Activated naive CD4-positive, alpha-beta T cell (primary cell): ENCODE measurements at regions not wholly inside any gene's neighbourhood (a gene's known extent, or its start where the extent isn't known, plus 50 kb on each side); places are given as distances from the start of the nearest gene placed in this dataset.

ENCODE experiments used
- DNase-seq, 4 experiments: peaks; one replicate each; lab custom pipeline; 2025; lab: John Stamatoyannopoulos, UW

- no peak for DNase-seq
These were observed 328.7 kb downstream of the SMAD2 start for GRCh38 chr18:47601581-47602272.

- DNase-seq, result no peak
These were observed 334.5 kb downstream of the SMAD2 start for GRCh38 chr18:47595831-47596501.

- no peak for DNase-seq
These were observed 335.8 kb downstream of the SMAD2 start for GRCh38 chr18:47594621-47595086.

- no peak for DNase-seq
These were observed 336.6 kb downstream of the SMAD2 start for GRCh38 chr18:47593744-47594472.

GRCh38 chr18:47591429-47591828 is 339.0 kb downstream of the SMAD2 start:
- DNase-seq, result no peak

- DNase-seq, result no peak
These were observed 336.1 kb upstream of the SKOR2 start for GRCh38 chr18:47587587-47587986.

GRCh38 chr18:47586418-47587070 is 335.1 kb upstream of the SKOR2 start:
- DNase-seq, result no peak

GRCh38 chr18:47585914-47586313 is 334.5 kb upstream of the SKOR2 start:
- DNase-seq, result no peak

- no peak for DNase-seq
These were observed 333.7 kb upstream of the SKOR2 start for GRCh38 chr18:47585136-47585535.

- DNase-seq, result no peak
These were observed 330.6 kb upstream of the SKOR2 start for GRCh38 chr18:47582093-47582492.

- no peak for DNase-seq
These were observed 326.1 kb upstream of the SKOR2 start for GRCh38 chr18:47577520-47577919.

- no peak for DNase-seq
These were observed 323.5 kb upstream of the SKOR2 start for GRCh38 chr18:47574966-47575365.

GRCh38 chr18:47571957-47572356 is 320.5 kb upstream of the SKOR2 start:
- no peak for DNase-seq

GRCh38 chr18:47566809-47567208 is 315.3 kb upstream of the SKOR2 start:
- DNase-seq, result no peak

GRCh38 chr18:47560723-47561715 is 309.6 kb upstream of the SKOR2 start:
- no peak for DNase-seq

GRCh38 chr18:47558110-47558750 is 306.8 kb upstream of the SKOR2 start:
- no peak for DNase-seq

GRCh38 chr18:47557160-47557559 is 305.7 kb upstream of the SKOR2 start:
- DNase-seq, result no peak

GRCh38 chr18:47552783-47553182 is 301.3 kb upstream of the SKOR2 start:
- no peak for DNase-seq

- no peak for DNase-seq
These were observed 299.2 kb upstream of the SKOR2 start for GRCh38 chr18:47550611-47551010.

- no peak for DNase-seq
These were observed 297.6 kb upstream of the SKOR2 start for GRCh38 chr18:47549021-47549540.
